ENCODE measurements at regions not wholly inside any gene's neighbourhood (a gene's known extent, or its start where the extent isn't known, plus 50 kb on each side); places are given as distances from the start of the nearest gene placed in this dataset.

GRCh38 chr1:79362470-79362869 is 355.9 kb upstream of the ADGRL4 start:
- no peak overlapping the region for H3K27ac Mint-ChIP-seq
- H3K27me3 ChIP-seq (ENCODE audit: control insufficient read depth in 2 of 2, insufficient read depth in 2 of 2, low read length in 2 of 2), result no peaks in the 10 kb centered on the region
- intact Hi-C loops (cut with micrococcal nuclease), result no loop called here

DNA sequence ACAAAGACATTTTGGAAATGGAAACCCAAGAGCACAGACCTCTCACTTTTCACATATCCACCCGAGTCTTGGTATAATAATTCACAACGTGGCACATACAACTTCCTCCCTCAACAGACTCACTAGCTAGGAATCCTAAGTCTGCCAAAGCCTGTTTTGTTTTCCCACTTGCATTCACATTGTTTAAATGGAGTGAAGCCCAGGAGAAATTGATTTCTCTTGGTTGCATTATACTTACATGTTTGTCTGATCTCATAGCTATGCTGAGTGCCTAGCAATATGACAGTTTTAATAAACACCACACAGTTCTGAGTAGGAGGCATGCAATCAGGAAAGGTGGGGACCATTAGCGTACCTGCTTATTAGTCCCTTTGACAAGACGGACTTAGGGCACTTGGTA is 348.6 kb upstream of the ADGRL4 start:
- no peak overlapping the region for H3K4me3 ChIP-seq (replicated peaks in 1 of 3; ENCODE audit: low read depth in 2 of 3, low read length in 3 of 3)
- H3K79me2 ChIP-seq (ENCODE audit: insufficient read depth, low read length), result no peaks in the 10 kb centered on the region
- H3K9ac ChIP-seq (ENCODE audit: insufficient read depth, low read length, poor library complexity, severe bottlenecking), result no peak overlapping the region
- TF ChIP-seq, protein P1, sequence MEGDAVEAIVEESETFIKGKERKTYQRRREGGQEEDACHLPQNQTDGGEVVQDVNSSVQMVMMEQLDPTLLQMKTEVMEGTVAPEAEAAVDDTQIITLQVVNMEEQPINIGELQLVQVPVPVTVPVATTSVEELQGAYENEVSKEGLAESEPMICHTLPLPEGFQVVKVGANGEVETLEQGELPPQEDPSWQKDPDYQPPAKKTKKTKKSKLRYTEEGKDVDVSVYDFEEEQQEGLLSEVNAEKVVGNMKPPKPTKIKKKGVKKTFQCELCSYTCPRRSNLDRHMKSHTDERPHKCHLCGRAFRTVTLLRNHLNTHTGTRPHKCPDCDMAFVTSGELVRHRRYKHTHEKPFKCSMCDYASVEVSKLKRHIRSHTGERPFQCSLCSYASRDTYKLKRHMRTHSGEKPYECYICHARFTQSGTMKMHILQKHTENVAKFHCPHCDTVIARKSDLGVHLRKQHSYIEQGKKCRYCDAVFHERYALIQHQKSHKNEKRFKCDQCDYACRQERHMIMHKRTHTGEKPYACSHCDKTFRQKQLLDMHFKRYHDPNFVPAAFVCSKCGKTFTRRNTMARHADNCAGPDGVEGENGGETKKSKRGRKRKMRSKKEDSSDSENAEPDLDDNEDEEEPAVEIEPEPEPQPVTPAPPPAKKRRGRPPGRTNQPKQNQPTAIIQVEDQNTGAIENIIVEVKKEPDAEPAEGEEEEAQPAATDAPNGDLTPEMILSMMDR (IDR thresholded peaks at IDR 0.05), result no peak
- WGBS (ENCODE audit: insufficient coverage), result 100% methylated on average over 2 of the region's 4 CpGs
- H4K20me1 ChIP-seq (ENCODE audit: insufficient read depth, low read length), result no peaks in the 10 kb centered on the region
- Mint-ChIP-seq H3K27me3 (ENCODE audit: low read depth in 3 of 3) (peaks cover 0 to under 1% (median 0%) of the 10 kb centered on the region in 3 donors), H3K9me3 (peaks cover 0 to 3% (median 0%) of the 10 kb centered on the region in 7 donors), H3K4me1 (no peaks in the 10 kb centered on the region), H3K36me3 (no peaks in the 10 kb centered on the region), H3K27ac (no peak overlapping the region), H3K4me3 (no peak overlapping the region)
- no peaks in the 10 kb centered on the region for H3K9me3 ChIP-seq (replicated peaks in 1 of 2; ENCODE audit: control insufficient read depth in 1 of 2, insufficient read depth in 1 of 2, low read length in 2 of 2)
- no peaks in the 10 kb centered on the region for H3K27me3 ChIP-seq (ENCODE audit: control insufficient read depth in 2 of 2, insufficient read depth in 2 of 2, low read length in 2 of 2)
- no peak overlapping the region for H2AFZ ChIP-seq (ENCODE audit: insufficient read depth, low read depth, low read length, poor library complexity, severe bottlenecking)
- no peaks in the 10 kb centered on the region for H3K4me1 ChIP-seq (ENCODE audit: control insufficient read depth in 1 of 2, insufficient read depth in 2 of 2, low read length in 2 of 2)
- intact Hi-C loops (cut with micrococcal nuclease), result no loop called here
- no peak overlapping the region for H3K4me2 ChIP-seq (replicated peaks; ENCODE audit: extremely low read depth, low read length, poor library complexity, severe bottlenecking)
- H3K36me3 ChIP-seq (replicated peaks in 1 of 2; ENCODE audit: control insufficient read depth in 1 of 2, insufficient read depth in 2 of 2, low read length in 2 of 2), result no peaks in the 10 kb centered on the region
- no peak overlapping the region for H3K27ac ChIP-seq (ENCODE audit: low read depth in 1 of 2, low read length in 2 of 2)
- DNase-seq, result no peak

More at GRCh38 chr1:79362470-79362869, 355.9 kb upstream of the ADGRL4 start:
- no CpG with 5 or more reads among the region's 3 CpGs for WGBS (ENCODE audit: insufficient coverage)
- H3K79me2 ChIP-seq (ENCODE audit: insufficient read depth, low read length), result no peaks in the 10 kb centered on the region
- H3K27ac ChIP-seq (ENCODE audit: low read depth in 1 of 2, low read length in 2 of 2), result no peak overlapping the region
- Mint-ChIP-seq H3K4me3 (no peak overlapping the region), H3K27me3 (ENCODE audit: low read depth in 3 of 3) (peaks cover 0 to 2% (median 0%) of the 10 kb centered on the region in 3 donors), H3K9me3 (peaks cover 0 to 8% (median 5%) of the 10 kb centered on the region in 7 donors), H3K4me1 (no peaks in the 10 kb centered on the region), H3K36me3 (no peaks in the 10 kb centered on the region)
- H3K9me3 ChIP-seq (replicated peaks in 1 of 2; ENCODE audit: control insufficient read depth in 1 of 2, insufficient read depth in 1 of 2, low read length in 2 of 2), result no peaks in the 10 kb centered on the region
- no peak overlapping the region for H3K4me2 ChIP-seq (replicated peaks; ENCODE audit: extremely low read depth, low read length, poor library complexity, severe bottlenecking)
- no peaks in the 10 kb centered on the region for H3K4me1 ChIP-seq (ENCODE audit: control insufficient read depth in 1 of 2, insufficient read depth in 2 of 2, low read length in 2 of 2)
- no peaks in the 10 kb centered on the region for H4K20me1 ChIP-seq (ENCODE audit: insufficient read depth, low read length)
- H3K9ac ChIP-seq (ENCODE audit: insufficient read depth, low read length, poor library complexity, severe bottlenecking), result no peak overlapping the region
- no peak overlapping the region for H3K4me3 ChIP-seq (replicated peaks in 1 of 3; ENCODE audit: low read depth in 2 of 3, low read length in 3 of 3)
- TF ChIP-seq, protein P1 (IDR thresholded peaks at IDR 0.05), result no peak
- no peak for DNase-seq
- H3K36me3 ChIP-seq (replicated peaks in 1 of 2; ENCODE audit: control insufficient read depth in 1 of 2, insufficient read depth in 2 of 2, low read length in 2 of 2), result no peaks in the 10 kb centered on the region
- H2AFZ ChIP-seq (ENCODE audit: insufficient read depth, low read depth, low read length, poor library complexity, severe bottlenecking), result no peak overlapping the region
